ENCODE measurements at regions not wholly inside any gene's neighbourhood (a gene's known extent, or its start where the extent isn't known, plus 50 kb on each side); places are given as distances from the start of the nearest gene placed in this dataset.
"Not testable (repeated sequence)": the region's sequence is repeated elsewhere in the genome, so short reads cannot be mapped to it uniquely, and the experiment has no call there.

- BruUV-seq (replicated peaks); dilution Hi-C loops (cut with MboI; ENCODE audit: extremely low pct_ligation_motif_present, low sequenced_read_pairs); CTCF ChIA-PET; H3K9me1 ChIP-seq (replicated peaks; ENCODE audit: control insufficient read depth, extremely low read depth, insufficient read depth, low read length); H3K27me3 ChIP-seq (ENCODE audit: control insufficient read depth in 2 of 2, insufficient read depth in 2 of 2, low read length in 2 of 2); H3K9ac ChIP-seq (replicated peaks; ENCODE audit: extremely low read depth, insufficient read depth, low read length); H2AFZ ChIP-seq (ENCODE audit: low read depth, low read length); FAIRE-seq; H3K79me2 ChIP-seq (ENCODE audit: control insufficient read depth, insufficient read depth, low read length); POLR2A ChIA-PET; DNase-seq (ENCODE audit: low read depth, low spot score); H3K4me1 ChIP-seq (ENCODE audit: control insufficient read depth, extremely low read depth, insufficient read depth, low read length); H3K27ac ChIP-seq (ENCODE audit: insufficient read depth, low read depth, low read length); H3K9me3 ChIP-seq (replicated peaks; ENCODE audit: control insufficient read depth, insufficient read depth, low read length); H3K36me3 ChIP-seq (ENCODE audit: control insufficient read depth in 2 of 2, extremely low read depth in 1 of 2, insufficient read depth in 2 of 2, low read length in 2 of 2); H3K4me2 ChIP-seq (ENCODE audit: insufficient read depth, low read length); intact Hi-C loops (cut with micrococcal nuclease); H3K4me3 ChIP-seq (replicated peaks in 1 of 3; ENCODE audit: insufficient read depth in 1 of 3, low read depth in 1 of 3, low read length in 3 of 3); H4K20me1 ChIP-seq (replicated peaks; ENCODE audit: control insufficient read depth, extremely low read depth, insufficient read depth, low read length): not testable (repeated sequence)
Observed at GRCh38 chr2:111395350-111396128, 274.8 kb downstream of the BCL2L11 start.

GRCh38 chr2:111400598-111401253 lies 280.0 kb downstream of the BCL2L11 start:
- DNase-seq (ENCODE audit: low read depth, low spot score); intact Hi-C loops (cut with micrococcal nuclease); dilution Hi-C loops (cut with MboI; ENCODE audit: extremely low pct_ligation_motif_present, low sequenced_read_pairs); H3K4me2 ChIP-seq (ENCODE audit: insufficient read depth, low read length); H2AFZ ChIP-seq (ENCODE audit: low read depth, low read length); H3K9me1 ChIP-seq (replicated peaks; ENCODE audit: control insufficient read depth, extremely low read depth, insufficient read depth, low read length); H3K36me3 ChIP-seq (ENCODE audit: control insufficient read depth in 2 of 2, extremely low read depth in 1 of 2, insufficient read depth in 2 of 2, low read length in 2 of 2); H3K27ac ChIP-seq (ENCODE audit: insufficient read depth, low read depth, low read length); H3K4me3 ChIP-seq (replicated peaks in 1 of 3; ENCODE audit: insufficient read depth in 1 of 3, low read depth in 1 of 3, low read length in 3 of 3); H3K9ac ChIP-seq (replicated peaks; ENCODE audit: extremely low read depth, insufficient read depth, low read length); FAIRE-seq; H3K4me1 ChIP-seq (ENCODE audit: control insufficient read depth, extremely low read depth, insufficient read depth, low read length); H3K27me3 ChIP-seq (ENCODE audit: control insufficient read depth in 2 of 2, insufficient read depth in 2 of 2, low read length in 2 of 2); H3K79me2 ChIP-seq (ENCODE audit: control insufficient read depth, insufficient read depth, low read length); H4K20me1 ChIP-seq (replicated peaks; ENCODE audit: control insufficient read depth, extremely low read depth, insufficient read depth, low read length); CTCF ChIA-PET; H3K9me3 ChIP-seq (replicated peaks; ENCODE audit: control insufficient read depth, insufficient read depth, low read length); BruUV-seq (replicated peaks); POLR2A ChIA-PET: not testable (repeated sequence)

GRCh38 chr2:111401270-111402140 lies 280.8 kb downstream of the BCL2L11 start:
- H3K9me3 ChIP-seq (replicated peaks; ENCODE audit: control insufficient read depth, insufficient read depth, low read length); H3K4me2 ChIP-seq (ENCODE audit: insufficient read depth, low read length); POLR2A ChIA-PET; dilution Hi-C loops (cut with MboI; ENCODE audit: extremely low pct_ligation_motif_present, low sequenced_read_pairs); DNase-seq (ENCODE audit: low read depth, low spot score); H3K9ac ChIP-seq (replicated peaks; ENCODE audit: extremely low read depth, insufficient read depth, low read length); H3K4me3 ChIP-seq (replicated peaks in 1 of 3; ENCODE audit: insufficient read depth in 1 of 3, low read depth in 1 of 3, low read length in 3 of 3); H3K27ac ChIP-seq (ENCODE audit: insufficient read depth, low read depth, low read length); CTCF ChIA-PET; H3K36me3 ChIP-seq (ENCODE audit: control insufficient read depth in 2 of 2, extremely low read depth in 1 of 2, insufficient read depth in 2 of 2, low read length in 2 of 2); H3K79me2 ChIP-seq (ENCODE audit: control insufficient read depth, insufficient read depth, low read length); H2AFZ ChIP-seq (ENCODE audit: low read depth, low read length); H3K9me1 ChIP-seq (replicated peaks; ENCODE audit: control insufficient read depth, extremely low read depth, insufficient read depth, low read length); H3K27me3 ChIP-seq (ENCODE audit: control insufficient read depth in 2 of 2, insufficient read depth in 2 of 2, low read length in 2 of 2); intact Hi-C loops (cut with micrococcal nuclease); BruUV-seq (replicated peaks); H4K20me1 ChIP-seq (replicated peaks; ENCODE audit: control insufficient read depth, extremely low read depth, insufficient read depth, low read length); FAIRE-seq; H3K4me1 ChIP-seq (ENCODE audit: control insufficient read depth, extremely low read depth, insufficient read depth, low read length): not testable (repeated sequence)

- CTCF ChIA-PET; POLR2A ChIA-PET; H3K9ac ChIP-seq (replicated peaks; ENCODE audit: extremely low read depth, insufficient read depth, low read length); FAIRE-seq; H3K4me2 ChIP-seq (ENCODE audit: insufficient read depth, low read length); H3K36me3 ChIP-seq (ENCODE audit: control insufficient read depth in 2 of 2, extremely low read depth in 1 of 2, insufficient read depth in 2 of 2, low read length in 2 of 2); H3K27me3 ChIP-seq (ENCODE audit: control insufficient read depth in 2 of 2, insufficient read depth in 2 of 2, low read length in 2 of 2); DNase-seq (ENCODE audit: low read depth, low spot score); H3K9me1 ChIP-seq (replicated peaks; ENCODE audit: control insufficient read depth, extremely low read depth, insufficient read depth, low read length); H3K4me3 ChIP-seq (replicated peaks in 1 of 3; ENCODE audit: insufficient read depth in 1 of 3, low read depth in 1 of 3, low read length in 3 of 3); BruUV-seq (replicated peaks); H3K4me1 ChIP-seq (ENCODE audit: control insufficient read depth, extremely low read depth, insufficient read depth, low read length); H3K27ac ChIP-seq (ENCODE audit: insufficient read depth, low read depth, low read length); H2AFZ ChIP-seq (ENCODE audit: low read depth, low read length); H4K20me1 ChIP-seq (replicated peaks; ENCODE audit: control insufficient read depth, extremely low read depth, insufficient read depth, low read length); H3K79me2 ChIP-seq (ENCODE audit: control insufficient read depth, insufficient read depth, low read length); H3K9me3 ChIP-seq (replicated peaks; ENCODE audit: control insufficient read depth, insufficient read depth, low read length); intact Hi-C loops (cut with micrococcal nuclease); dilution Hi-C loops (cut with MboI; ENCODE audit: extremely low pct_ligation_motif_present, low sequenced_read_pairs): not testable (repeated sequence)
Observed at GRCh38 chr2:111402450-111402849, 281.7 kb downstream of the BCL2L11 start.
